GM19025 (cell line): ENCODE measurements at regions not wholly inside any gene's neighbourhood (a gene's known extent, or its start where the extent isn't known, plus 50 kb on each side); places are given as distances from the start of the nearest gene placed in this dataset.
"Not testable (repeated sequence)": the region's sequence is repeated elsewhere in the genome, so short reads cannot be mapped to it uniquely, and the experiment has no call there.

Source experiments
- ATAC-seq: cut with Tn5 transposase; IDR thresholded peaks from one replicate; pipeline ENCODE4 v1.9.1; 2021; ENCODE audit warnings: mild to moderate bottlenecking, low read depth, moderate library complexity; ENCODE audit not compliant: unreplicated experiment

- peak; percentile 87 for ATAC-seq
Observed at GRCh38 chr5:162209005-162209605, 141.5 kb downstream of the GABRG2 start.

- no peak for ATAC-seq
Observed at GRCh38 chr5:162214551-162214950, 147.0 kb downstream of the GABRG2 start.

- no peak for ATAC-seq
Observed at GRCh38 chr5:162217037-162217436, 149.5 kb downstream of the GABRG2 start.

GRCh38 chr5:162221910-162222309 lies 154.3 kb downstream of the GABRG2 start:
- ATAC-seq: no peak

GRCh38 chr5:162227075-162227474 lies 159.5 kb downstream of the GABRG2 start:
- no peak for ATAC-seq

- ATAC-seq: no peak
Observed at GRCh38 chr5:162230348-162230747, 162.8 kb downstream of the GABRG2 start.

- ATAC-seq: no peak
Observed at GRCh38 chr5:162231522-162231921, 163.9 kb downstream of the GABRG2 start.

- no peak for ATAC-seq
Observed at GRCh38 chr5:162240734-162241133, 173.2 kb downstream of the GABRG2 start.

GRCh38 chr5:162242416-162242815 lies 174.8 kb downstream of the GABRG2 start:
- ATAC-seq: no peak

GRCh38 chr5:162243651-162244050 lies 176.1 kb downstream of the GABRG2 start:
- ATAC-seq: no peak

GRCh38 chr5:162248107-162248713 lies 180.6 kb downstream of the GABRG2 start:
- ATAC-seq: no peak

GRCh38 chr5:162256711-162257110 lies 189.1 kb downstream of the GABRG2 start:
- no peak for ATAC-seq

- ATAC-seq: no peak
Observed at GRCh38 chr5:162268694-162269481, 201.3 kb downstream of the GABRG2 start.

- no peak for ATAC-seq
Observed at GRCh38 chr5:162272417-162272816, 204.8 kb downstream of the GABRG2 start.

- no peak for ATAC-seq
Observed at GRCh38 chr5:162274679-162275078, 207.1 kb downstream of the GABRG2 start.

GRCh38 chr5:162275387-162275786 lies 207.8 kb downstream of the GABRG2 start:
- ATAC-seq: not testable (repeated sequence)

GRCh38 chr5:162282191-162282590 lies 214.6 kb downstream of the GABRG2 start:
- ATAC-seq: no peak

- no peak for ATAC-seq
Observed at GRCh38 chr5:162283609-162284008, 216.0 kb downstream of the GABRG2 start.

GRCh38 chr5:162288647-162289296 lies 221.2 kb downstream of the GABRG2 start:
- peak; percentile 86 for ATAC-seq

- ATAC-seq: peak; percentile 36
Observed at GRCh38 chr5:162289489-162289888, 221.9 kb downstream of the GABRG2 start.

GRCh38 chr5:162299793-162300192 lies 232.2 kb downstream of the GABRG2 start:
- ATAC-seq: no peak
